GM18867 (cell line): ENCODE measurements at regions not wholly inside any gene's neighbourhood (a gene's known extent, or its start where the extent isn't known, plus 50 kb on each side); places are given as distances from the start of the nearest gene placed in this dataset.
A peak's percentile ranks its signal among the peaks of the same experiment; 100 is the strongest.

Source experiments
- ATAC-seq: cut with Tn5 transposase; IDR thresholded peaks from one replicate; pipeline ENCODE4 v1.9.1; 2021; ENCODE audit warnings: mild to moderate bottlenecking, moderate library complexity; ENCODE audit not compliant: unreplicated experiment

GRCh38 chr11:32531528-32531927, 52.1 kb upstream of the EIF3M start:
- no peak for ATAC-seq

GRCh38 chr11:32529994-32530588, 53.5 kb upstream of the EIF3M start:
- peak; percentile 98 for ATAC-seq

- no peak for ATAC-seq
These were observed 56.1 kb upstream of the EIF3M start for GRCh38 chr11:32527261-32528175.

- ATAC-seq, result no peak
These were observed 56.9 kb upstream of the EIF3M start for GRCh38 chr11:32526760-32527159.

- no peak for ATAC-seq
These were observed 71.7 kb upstream of the EIF3M start for GRCh38 chr11:32511926-32512325.

- ATAC-seq, result no peak
These were observed 73.6 kb upstream of the EIF3M start for GRCh38 chr11:32510039-32510438.

- no peak for ATAC-seq
These were observed 73.4 kb upstream of the WT1 start for GRCh38 chr11:32508780-32509179.

GRCh38 chr11:32500001-32500400, 64.7 kb upstream of the WT1 start:
- no peak for ATAC-seq

GRCh38 chr11:32497951-32498350, 62.6 kb upstream of the WT1 start:
- ATAC-seq, result no peak

GRCh38 chr11:32494629-32495028, 59.3 kb upstream of the WT1 start:
- no peak for ATAC-seq

GRCh38 chr11:32489464-32489863, 54.1 kb upstream of the WT1 start:
- ATAC-seq, result no peak

GRCh38 chr11:32487270-32487669, 51.9 kb upstream of the WT1 start:
- no peak for ATAC-seq

GRCh38 chr11:32485733-32486132, 50.4 kb upstream of the WT1 start:
- no peak for ATAC-seq
